GM18870 (cell line): ENCODE measurements at regions not wholly inside any gene's neighbourhood (a gene's known extent, or its start where the extent isn't known, plus 50 kb on each side); places are given as distances from the start of the nearest gene placed in this dataset.
"Not testable (repeated sequence)": the region's sequence is repeated elsewhere in the genome, so short reads cannot be mapped to it uniquely, and the experiment has no call there.

Source experiments
- ATAC-seq: cut with Tn5 transposase; IDR thresholded peaks from one replicate; pipeline ENCODE4 v1.9.1; 2021; ENCODE audit warnings: moderate library complexity; ENCODE audit not compliant: unreplicated experiment

- no peak for ATAC-seq
These were observed 704.9 kb upstream of the PABPC4L start for GRCh38 chr4:134906404-134907023.

- no peak for ATAC-seq
These were observed 703.5 kb upstream of the PABPC4L start for GRCh38 chr4:134905061-134905460.

GRCh38 chr4:134888156-134888555 lies 686.6 kb upstream of the PABPC4L start:
- no peak for ATAC-seq

GRCh38 chr4:134885436-134885835 lies 683.8 kb upstream of the PABPC4L start:
- ATAC-seq = no peak

GRCh38 chr4:134883831-134884449 lies 682.4 kb upstream of the PABPC4L start:
- ATAC-seq = no peak

- no peak for ATAC-seq
These were observed 677.4 kb upstream of the PABPC4L start for GRCh38 chr4:134879019-134879418.

GRCh38 chr4:134867027-134867426 lies 665.4 kb upstream of the PABPC4L start:
- ATAC-seq = no peak

- no peak for ATAC-seq
These were observed 664.1 kb upstream of the PABPC4L start for GRCh38 chr4:134865675-134866074.

GRCh38 chr4:134862116-134862515 lies 660.5 kb upstream of the PABPC4L start:
- ATAC-seq = no peak

GRCh38 chr4:134848681-134849080 lies 647.1 kb upstream of the PABPC4L start:
- ATAC-seq = no peak

- ATAC-seq = not testable (repeated sequence)
These were observed 629.2 kb upstream of the PABPC4L start for GRCh38 chr4:134830741-134831140.

- no peak for ATAC-seq
These were observed 611.0 kb upstream of the PABPC4L start for GRCh38 chr4:134812611-134813010.

- ATAC-seq = no peak
These were observed 605.7 kb upstream of the PABPC4L start for GRCh38 chr4:134807231-134807745.

- no peak for ATAC-seq
These were observed 597.0 kb upstream of the PABPC4L start for GRCh38 chr4:134798573-134798972.

GRCh38 chr4:134787315-134787714 lies 585.7 kb upstream of the PABPC4L start:
- no peak for ATAC-seq

GRCh38 chr4:134780244-134780643 lies 578.7 kb upstream of the PABPC4L start:
- no peak for ATAC-seq

- no peak for ATAC-seq
These were observed 576.0 kb upstream of the PABPC4L start for GRCh38 chr4:134777606-134778005.

- ATAC-seq = no peak
These were observed 572.0 kb upstream of the PABPC4L start for GRCh38 chr4:134773497-134774000.

GRCh38 chr4:134762053-134762452 lies 560.5 kb upstream of the PABPC4L start:
- no peak for ATAC-seq

GRCh38 chr4:134756421-134756820 lies 554.8 kb upstream of the PABPC4L start:
- no peak for ATAC-seq

GRCh38 chr4:134754301-134755019 lies 552.9 kb upstream of the PABPC4L start:
- ATAC-seq = no peak

GRCh38 chr4:134753390-134753789 lies 551.8 kb upstream of the PABPC4L start:
- no peak for ATAC-seq
